ENCODE measurements at regions not wholly inside any gene's neighbourhood (a gene's known extent, or its start where the extent isn't known, plus 50 kb on each side); places are given as distances from the start of the nearest gene placed in this dataset.

DNA sequence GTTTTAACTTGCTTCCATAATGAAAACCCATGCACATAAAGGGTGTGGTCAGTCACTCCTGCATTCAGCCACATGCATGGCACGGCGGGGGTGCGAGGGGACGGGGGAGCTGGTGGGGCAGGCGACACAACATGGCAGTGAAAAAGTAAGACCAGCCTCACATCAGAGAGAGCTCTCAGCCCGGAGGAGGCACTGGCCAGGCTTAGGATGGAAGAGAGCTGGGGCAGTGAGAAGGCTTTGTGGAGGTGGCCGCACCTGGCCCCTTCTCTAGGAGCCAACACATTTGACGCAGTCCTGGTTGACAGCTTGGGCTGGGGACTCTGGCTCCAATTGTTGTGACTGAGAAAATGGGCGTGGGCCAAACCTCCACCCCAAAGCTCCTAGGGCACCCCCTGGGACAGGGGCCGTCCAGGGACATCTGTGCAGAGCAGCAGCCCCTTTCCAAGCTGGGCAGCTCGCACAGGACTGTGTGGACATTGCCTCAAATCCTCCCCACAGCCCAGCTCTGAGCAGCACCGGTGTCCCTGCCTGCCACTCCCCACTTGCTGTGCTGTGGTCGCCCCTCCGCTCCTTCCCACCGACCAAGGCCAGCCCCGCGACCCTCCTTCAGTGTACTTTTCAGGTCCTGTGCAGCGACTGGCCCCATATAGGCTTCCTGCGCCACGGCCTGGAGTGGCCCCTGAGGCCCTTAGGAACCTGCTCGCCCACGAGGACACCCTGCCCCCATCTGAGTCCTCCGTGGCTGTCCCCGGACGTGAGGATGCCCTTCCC lies 126.0 kb upstream of the IQSEC1 start:
- no peak overlapping the region for H3K9ac ChIP-seq (ENCODE audit: low read length in 3 of 3)
- DNase-seq (peak in 1 of 5 donors; percentile 51), FAIRE-seq (no peak)
- H3K27ac ChIP-seq (ENCODE audit: low read depth in 2 of 2, low read length in 2 of 2): no peak overlapping the region
- H3K4me3 ChIP-seq (ENCODE audit: low read length in 3 of 3): no peak overlapping the region
- no peaks in the 10 kb centered on the region for H3K9me3 ChIP-seq (ENCODE audit: control insufficient read depth in 2 of 3, insufficient read depth in 1 of 3, low read length in 3 of 3)
- peaks cover 13% of the 10 kb centered on the region for H3K27me3 ChIP-seq (ENCODE audit: control insufficient read depth, insufficient read depth, low read length)
- H3K4me1 ChIP-seq (ENCODE audit: control insufficient read depth in 2 of 3, insufficient read depth in 2 of 3, low read depth in 1 of 3, low read length in 3 of 3): peaks cover 0 to 2% (median 0%) of the 10 kb centered on the region in 3 donors
- TF ChIP-seq, protein P1, sequence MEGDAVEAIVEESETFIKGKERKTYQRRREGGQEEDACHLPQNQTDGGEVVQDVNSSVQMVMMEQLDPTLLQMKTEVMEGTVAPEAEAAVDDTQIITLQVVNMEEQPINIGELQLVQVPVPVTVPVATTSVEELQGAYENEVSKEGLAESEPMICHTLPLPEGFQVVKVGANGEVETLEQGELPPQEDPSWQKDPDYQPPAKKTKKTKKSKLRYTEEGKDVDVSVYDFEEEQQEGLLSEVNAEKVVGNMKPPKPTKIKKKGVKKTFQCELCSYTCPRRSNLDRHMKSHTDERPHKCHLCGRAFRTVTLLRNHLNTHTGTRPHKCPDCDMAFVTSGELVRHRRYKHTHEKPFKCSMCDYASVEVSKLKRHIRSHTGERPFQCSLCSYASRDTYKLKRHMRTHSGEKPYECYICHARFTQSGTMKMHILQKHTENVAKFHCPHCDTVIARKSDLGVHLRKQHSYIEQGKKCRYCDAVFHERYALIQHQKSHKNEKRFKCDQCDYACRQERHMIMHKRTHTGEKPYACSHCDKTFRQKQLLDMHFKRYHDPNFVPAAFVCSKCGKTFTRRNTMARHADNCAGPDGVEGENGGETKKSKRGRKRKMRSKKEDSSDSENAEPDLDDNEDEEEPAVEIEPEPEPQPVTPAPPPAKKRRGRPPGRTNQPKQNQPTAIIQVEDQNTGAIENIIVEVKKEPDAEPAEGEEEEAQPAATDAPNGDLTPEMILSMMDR (IDR thresholded peaks at IDR 0.05; ENCODE audit: borderline replicate concordance, extremely low read depth, insufficient read depth): no peak
- H3K36me3 ChIP-seq (ENCODE audit: control insufficient read depth in 2 of 3, insufficient read depth in 3 of 3, low read length in 3 of 3): no peaks in the 10 kb centered on the region
- intact Hi-C loops (cut with DNase I): no loop called here

DNA sequence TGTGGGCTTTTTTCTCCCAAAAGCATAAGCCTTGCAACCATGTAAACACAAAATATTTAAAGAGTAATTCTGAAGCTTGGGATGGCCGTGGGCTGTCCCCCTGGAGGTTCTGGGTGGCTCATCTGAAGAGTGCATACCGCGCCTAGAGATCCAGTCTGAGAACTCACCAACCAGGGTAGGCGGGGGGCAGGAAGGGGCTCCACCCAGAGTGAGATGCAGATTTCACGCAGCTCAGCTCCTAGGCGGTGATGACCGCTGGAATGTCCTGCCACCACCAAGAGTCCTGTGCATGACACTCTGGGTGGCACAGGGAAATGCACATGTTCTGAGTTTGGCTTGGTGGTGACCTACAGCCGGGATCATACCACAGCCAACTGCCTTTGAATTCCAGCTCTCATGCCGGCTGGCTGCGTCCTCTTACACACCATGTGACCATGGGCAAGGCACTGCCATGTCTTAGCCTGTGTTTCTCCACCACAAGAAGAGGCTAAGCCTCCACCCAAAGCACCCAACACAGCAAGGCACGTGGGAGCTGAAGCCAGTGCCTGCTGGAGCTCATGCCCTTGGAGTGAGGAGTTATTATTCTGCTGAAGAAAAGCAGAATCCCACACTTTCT lies 125.1 kb upstream of the IQSEC1 start:
- FAIRE-seq (no peak), DNase-seq (no peak)
- no peak overlapping the region for H3K27ac ChIP-seq (ENCODE audit: low read depth in 2 of 2, low read length in 2 of 2)
- H3K9ac ChIP-seq (ENCODE audit: low read length in 3 of 3): no peak overlapping the region
- no peaks in the 10 kb centered on the region for H3K9me3 ChIP-seq (ENCODE audit: control insufficient read depth in 2 of 3, insufficient read depth in 1 of 3, low read length in 3 of 3)
- peaks cover 0 to 2% (median 0%) of the 10 kb centered on the region in 3 donors for H3K4me1 ChIP-seq (ENCODE audit: control insufficient read depth in 2 of 3, insufficient read depth in 2 of 3, low read depth in 1 of 3, low read length in 3 of 3)
- H3K4me3 ChIP-seq (ENCODE audit: low read length in 3 of 3): no peak overlapping the region
- peaks cover 12% of the 10 kb centered on the region for H3K27me3 ChIP-seq (ENCODE audit: control insufficient read depth, insufficient read depth, low read length)
- intact Hi-C loops (cut with DNase I): no loop called here
- TF ChIP-seq, protein P1 (IDR thresholded peaks at IDR 0.05; ENCODE audit: borderline replicate concordance, extremely low read depth, insufficient read depth): no peak
- H3K36me3 ChIP-seq (ENCODE audit: control insufficient read depth in 2 of 3, insufficient read depth in 3 of 3, low read length in 3 of 3): no peaks in the 10 kb centered on the region

DNA sequence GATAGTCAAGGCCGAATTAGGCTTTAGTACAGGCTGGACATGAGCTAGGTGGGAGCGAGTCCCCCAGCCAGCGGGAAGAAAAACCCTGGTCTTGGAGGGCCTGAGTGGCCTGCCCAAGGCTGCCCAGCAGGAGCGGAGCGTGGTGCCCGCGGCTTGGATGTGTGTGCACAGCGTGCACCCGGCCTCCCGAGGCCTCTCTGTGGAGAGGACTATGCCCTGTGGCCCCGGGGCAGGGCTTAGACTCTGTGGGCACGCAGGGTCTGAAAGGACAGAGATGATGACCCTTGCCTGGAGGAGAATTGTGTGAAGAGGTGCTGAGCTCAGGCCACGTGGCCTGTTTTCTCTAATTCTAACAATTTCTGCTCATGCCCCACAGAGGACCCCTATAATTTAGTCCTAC lies 124.6 kb upstream of the IQSEC1 start:
- peaks cover 8% of the 10 kb centered on the region for H3K27me3 ChIP-seq (ENCODE audit: control insufficient read depth, insufficient read depth, low read length)
- TF ChIP-seq, protein P1 (IDR thresholded peaks at IDR 0.05; ENCODE audit: borderline replicate concordance, extremely low read depth, insufficient read depth): no peak
- no peak overlapping the region for H3K9ac ChIP-seq (ENCODE audit: low read length in 3 of 3)
- H3K27ac ChIP-seq (ENCODE audit: low read depth in 2 of 2, low read length in 2 of 2): no peak overlapping the region
- DNase-seq (no peak), FAIRE-seq (no peak)
- H3K36me3 ChIP-seq (ENCODE audit: control insufficient read depth in 2 of 3, insufficient read depth in 3 of 3, low read length in 3 of 3): no peaks in the 10 kb centered on the region
- H3K9me3 ChIP-seq (ENCODE audit: control insufficient read depth in 2 of 3, insufficient read depth in 1 of 3, low read length in 3 of 3): no peaks in the 10 kb centered on the region
- H3K4me1 ChIP-seq (ENCODE audit: control insufficient read depth in 2 of 3, insufficient read depth in 2 of 3, low read depth in 1 of 3, low read length in 3 of 3): peaks cover 0 to 2% (median 0%) of the 10 kb centered on the region in 3 donors
- no peak overlapping the region for H3K4me3 ChIP-seq (ENCODE audit: low read length in 3 of 3)
- intact Hi-C loops (cut with DNase I): no loop called here
